A172 (cell line): ENCODE measurements at regions not wholly inside any gene's neighbourhood (a gene's known extent, or its start where the extent isn't known, plus 50 kb on each side); places are given as distances from the start of the nearest gene placed in this dataset.

ENCODE experiments used
- DNase-seq: peaks from one replicate; pipeline ENCODE4 v3.0.0-alpha.2; 2015; ENCODE audit warnings: low spot score

DNA sequence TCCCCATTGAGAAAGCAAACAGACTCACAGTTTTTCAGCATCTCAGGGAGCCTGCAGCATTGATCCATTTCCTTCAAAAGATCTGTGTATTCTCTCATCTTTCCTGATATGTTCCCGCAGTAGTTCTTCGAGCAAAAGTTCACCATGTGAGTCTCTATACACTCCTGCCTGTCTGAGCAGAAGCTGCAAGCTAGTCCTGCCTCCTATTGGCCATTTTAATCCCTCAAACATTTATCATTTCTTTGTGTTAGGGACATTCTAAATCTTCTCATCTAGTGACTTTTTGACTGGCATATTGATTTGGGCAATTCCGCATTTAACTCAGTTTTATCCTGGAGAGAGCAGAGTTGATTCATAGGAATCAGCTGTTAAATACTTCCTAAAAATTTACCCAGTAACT is 660.4 kb upstream of the KLF12 start:
- DNase-seq, result no peak

DNA sequence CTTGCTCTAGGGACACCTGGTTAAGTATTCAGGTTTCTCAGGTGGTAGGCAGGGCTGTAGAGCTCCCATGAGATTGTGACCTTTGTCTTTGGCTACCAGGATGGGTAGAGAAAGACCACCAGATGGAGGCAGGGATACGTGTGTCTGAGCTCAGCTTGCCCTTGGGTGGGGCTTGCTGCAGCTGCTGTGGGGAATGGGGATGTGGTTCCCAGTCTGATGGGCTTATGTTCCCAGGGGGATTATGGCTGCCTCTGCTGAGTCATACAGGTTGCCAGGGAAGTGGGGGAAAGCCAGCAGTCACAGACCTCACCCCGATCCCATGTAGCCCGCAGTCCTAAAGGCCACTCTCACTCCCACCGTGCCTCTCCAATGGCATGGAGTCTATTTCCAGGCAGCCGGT is 659.9 kb upstream of the KLF12 start:
- peak; percentile 13 for DNase-seq

DNA sequence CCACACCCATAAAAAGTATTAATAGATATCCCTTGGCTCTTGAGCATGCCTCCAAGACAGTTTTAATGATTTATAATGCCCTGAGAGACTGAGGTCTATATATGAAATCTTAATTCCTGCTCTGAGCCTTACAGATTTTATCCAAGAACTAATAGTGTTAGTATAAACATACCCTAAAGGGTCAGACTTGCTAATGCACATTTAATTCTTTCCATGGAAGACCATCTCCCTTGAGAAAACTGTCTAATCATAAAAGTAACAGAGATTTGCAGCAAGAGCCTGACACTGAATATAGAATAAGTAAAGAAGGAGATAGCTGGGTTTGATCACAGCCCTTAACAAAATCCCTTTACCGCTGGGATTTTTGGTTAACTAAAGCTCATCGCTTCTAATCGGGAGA is 650.8 kb upstream of the KLF12 start:
- no peak for DNase-seq

DNA sequence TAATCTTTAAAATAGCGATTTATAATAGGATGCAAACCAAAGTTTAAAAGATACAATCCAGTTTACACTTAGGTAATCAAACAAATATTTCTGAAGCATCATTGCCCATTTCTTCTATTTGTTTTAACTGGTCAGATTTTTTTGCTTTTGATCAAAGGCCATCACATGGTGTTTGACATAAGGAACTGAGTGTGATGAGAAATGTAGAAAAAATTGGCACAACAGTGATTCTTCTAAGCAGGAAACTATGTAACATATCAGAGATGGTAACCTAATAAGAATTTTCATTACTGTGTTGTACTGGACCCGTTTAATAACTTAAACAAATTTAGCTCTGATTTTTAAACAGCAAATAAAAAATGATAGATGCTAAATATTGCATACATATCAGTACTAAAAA is 644.7 kb upstream of the KLF12 start:
- DNase-seq, result no peak

DNA sequence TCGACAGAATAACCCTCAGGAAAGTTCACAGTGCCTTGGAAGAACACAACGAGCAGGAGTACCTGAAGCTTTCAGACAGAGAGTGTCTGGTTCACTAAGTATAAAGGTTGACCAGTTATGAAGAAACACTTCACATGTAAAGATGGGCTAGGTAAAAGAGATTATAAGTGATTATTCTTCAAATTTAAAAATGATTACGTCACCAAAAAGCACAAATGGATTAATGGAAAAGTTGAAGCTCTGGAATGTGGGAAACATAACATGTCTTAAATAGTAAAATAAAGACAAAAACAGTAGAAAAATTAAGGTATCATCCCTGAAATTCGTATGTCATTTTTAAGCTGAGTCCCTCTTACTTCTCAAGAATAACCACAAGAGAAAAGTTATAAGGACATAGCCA is 643.9 kb upstream of the KLF12 start:
- no peak for DNase-seq

DNA sequence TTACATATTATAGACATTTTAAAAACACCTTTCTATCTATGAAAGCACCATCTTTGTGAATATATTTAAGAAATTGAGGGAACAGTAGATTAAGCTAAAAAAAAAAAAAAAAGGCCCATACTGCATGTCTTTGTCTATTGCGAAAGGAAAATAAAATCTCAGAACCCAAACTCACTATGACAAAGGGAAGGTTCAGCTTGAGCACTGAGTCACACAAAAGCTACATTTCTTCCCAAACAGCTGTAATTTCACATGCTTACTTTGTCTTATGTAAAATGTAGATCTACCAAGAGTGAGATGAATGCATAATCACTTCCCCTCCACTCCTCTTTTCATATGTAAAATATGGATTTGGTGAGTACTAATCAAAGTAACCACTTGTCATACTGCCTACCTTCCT is 640.1 kb upstream of the KLF12 start:
- no peak for DNase-seq

DNA sequence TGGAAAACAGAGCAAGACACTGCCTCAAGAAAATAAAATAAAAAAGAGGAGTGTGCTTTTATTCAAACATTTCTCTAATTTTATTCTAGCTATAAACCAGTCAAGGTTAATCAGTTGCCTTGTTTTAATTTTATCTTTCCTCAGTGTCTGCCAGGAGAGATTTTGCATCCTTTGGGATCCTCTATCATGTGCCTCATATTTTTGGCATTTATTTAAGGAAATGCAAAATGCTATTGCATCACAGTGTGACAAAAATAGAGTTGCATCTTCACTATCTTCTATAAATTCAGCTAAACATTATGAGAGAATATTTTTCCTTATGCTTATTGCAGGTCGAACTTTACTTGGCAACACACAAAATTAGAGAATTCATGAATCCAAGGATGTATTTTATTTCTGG is 639.0 kb upstream of the KLF12 start:
- DNase-seq, result no peak

DNA sequence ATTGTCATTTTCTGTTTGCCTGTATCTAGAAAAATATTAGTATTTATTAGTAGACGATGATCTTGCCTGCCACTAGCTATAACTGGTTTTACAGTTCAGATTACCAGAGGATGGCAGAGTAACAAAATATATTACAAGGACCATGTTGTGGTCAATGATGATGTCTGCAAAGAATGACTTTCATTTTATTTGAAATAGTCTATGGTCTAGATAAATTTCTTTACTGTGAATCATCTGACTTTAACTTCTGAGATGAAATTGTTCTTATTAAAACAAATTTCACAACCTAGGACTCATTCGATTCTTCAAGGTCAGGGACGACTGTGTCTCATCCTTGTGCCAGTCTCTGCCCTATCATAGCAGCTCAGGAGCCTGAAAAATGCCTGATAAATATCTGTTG is 637.8 kb upstream of the KLF12 start:
- DNase-seq, result peak; percentile 62

DNA sequence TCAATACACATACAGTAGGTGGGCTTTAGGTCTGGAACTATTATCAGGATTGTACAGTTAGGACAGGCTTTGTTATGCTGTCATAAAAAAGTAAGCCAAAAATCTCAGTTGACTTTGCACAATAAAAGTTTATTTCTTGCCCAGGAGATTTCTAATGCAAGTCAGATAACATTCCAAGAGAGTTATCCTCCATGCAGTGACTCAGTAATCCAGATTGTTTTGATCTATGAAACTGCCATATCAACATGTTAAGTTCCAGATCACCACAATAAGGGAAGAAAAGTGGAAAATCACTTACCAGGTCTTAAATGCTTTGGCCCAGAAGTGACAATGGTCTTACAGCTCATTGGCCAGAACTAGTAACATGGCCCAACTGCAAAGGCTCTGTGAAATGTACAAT is 636.2 kb upstream of the KLF12 start:
- DNase-seq, result peak; percentile 14

DNA sequence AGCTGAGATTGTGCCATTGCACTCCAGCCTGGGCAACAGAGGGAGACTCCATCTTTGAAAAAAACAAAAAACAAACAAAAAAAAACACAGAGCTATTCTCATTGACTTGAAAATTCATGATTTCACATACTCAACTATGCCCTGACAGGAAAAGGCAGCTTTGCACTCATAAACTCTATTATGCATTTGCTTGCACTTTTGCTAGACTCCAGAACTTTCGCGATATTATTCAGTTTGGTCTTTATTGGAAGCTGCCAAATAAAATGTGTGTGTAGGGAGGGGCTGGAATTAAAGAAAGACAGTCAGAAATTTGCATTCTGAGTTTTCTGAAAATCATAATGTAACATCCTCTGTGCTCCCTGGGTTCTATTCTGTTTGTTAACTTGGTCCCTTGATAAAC is 635.1 kb upstream of the KLF12 start:
- no peak for DNase-seq

DNA sequence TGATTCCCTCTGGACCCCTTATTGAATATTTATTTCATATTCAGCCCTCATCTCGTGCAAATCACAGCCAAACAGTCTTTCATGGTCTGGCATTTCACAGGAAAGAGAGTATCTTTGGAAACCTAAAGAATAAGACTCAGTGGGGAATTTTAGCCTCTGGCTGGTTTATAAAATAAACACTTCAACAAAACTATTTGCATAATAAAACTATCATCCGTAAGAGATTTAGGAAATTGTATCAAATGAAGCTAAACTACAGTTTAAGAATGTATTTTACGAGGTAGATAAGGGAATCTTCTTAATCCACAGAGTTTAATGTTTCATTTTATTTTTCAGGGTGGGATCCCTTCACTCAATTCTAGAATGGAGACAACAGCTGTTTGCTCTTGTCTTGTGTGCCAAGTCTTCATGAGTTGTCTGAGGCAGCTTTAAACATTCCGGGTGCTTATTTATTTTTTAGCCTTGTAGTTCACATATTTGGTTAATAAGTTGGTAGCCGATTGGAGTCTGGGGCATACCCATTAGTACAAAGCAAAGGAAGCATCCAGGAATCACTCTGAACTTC is 634.4 kb upstream of the KLF12 start:
- DNase-seq, result no peak

DNA sequence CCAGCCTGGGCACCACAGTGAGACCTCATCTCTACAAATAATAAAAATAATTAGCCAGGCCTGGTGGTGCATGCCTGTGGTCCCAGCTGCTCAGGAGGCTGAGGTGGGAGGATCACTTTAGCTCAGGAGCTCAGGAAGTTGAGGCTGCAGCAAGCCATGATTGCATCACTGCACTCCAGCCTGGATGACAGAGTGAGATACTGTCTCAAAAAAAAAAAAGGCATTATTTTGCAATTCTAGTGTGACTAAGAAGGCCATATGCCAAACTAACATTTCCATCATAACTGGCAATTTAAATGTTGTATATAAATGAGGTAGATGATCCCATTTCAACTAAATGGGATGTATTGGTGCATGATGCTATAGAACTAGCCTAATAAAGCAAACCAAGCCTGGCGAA is 632.8 kb upstream of the KLF12 start:
- no peak for DNase-seq

DNA sequence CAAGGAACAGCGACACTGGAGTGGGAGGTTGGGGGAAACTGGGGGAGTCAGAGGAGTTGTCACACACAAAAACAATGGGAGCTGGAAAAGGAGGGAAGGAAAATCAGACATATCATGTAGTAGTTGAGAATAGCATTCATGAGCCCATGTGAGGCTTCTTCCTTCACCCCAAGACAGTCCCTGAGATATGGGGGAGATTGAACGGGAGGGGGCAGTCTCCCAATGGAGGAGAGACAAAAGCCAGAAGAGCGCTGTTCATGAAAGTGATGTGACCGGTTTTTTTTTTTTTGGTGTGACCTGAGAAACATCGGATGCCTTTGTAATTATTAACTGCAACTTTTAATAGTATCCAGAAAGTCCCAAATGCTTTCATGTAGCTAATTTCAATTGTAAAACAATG is 631.8 kb upstream of the KLF12 start:
- no peak for DNase-seq

DNA sequence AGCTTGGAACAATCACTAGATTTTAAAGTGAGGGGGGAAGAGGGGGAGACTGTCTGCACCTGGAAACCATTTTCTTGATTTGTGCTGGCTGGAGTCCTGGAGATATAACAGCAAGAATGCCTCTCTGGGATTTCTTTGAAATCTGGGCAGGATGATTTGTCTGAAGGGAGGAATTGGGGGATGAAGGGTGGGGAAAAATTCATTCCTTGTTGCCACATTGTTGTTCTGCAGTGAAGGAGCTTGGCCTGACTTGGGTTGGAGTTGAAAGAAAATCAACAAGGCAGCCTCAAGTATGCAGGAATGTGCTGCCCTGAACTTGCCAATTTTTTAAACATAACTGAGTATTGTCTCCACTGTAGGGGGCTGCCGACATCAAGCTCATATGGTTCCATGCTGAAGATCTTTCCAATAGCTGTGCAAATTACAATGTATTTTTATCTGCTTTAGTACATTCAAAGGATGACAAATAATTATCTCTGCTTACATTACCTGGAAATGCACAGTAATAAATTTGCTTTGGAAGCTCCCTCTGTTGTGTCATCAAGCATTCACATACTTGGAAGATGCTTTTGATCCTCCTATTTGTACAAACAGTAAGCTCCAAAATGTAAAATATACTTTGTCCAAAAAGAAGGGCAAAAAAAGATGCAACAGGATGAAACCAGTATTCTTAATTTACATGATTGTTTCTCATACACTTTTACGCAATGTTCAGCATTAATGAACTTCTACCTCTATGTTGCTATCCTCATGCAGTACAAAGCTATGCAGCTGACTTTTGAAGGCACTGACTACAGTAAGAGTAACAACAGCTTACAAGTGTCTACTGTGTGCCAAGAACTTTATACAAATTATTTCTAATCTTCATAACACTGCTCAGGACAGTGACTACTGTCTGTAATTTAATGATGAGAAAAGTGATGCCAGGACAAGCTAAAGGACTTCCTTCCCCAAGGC is 627.9 kb upstream of the KLF12 start:
- no peak for DNase-seq

DNA sequence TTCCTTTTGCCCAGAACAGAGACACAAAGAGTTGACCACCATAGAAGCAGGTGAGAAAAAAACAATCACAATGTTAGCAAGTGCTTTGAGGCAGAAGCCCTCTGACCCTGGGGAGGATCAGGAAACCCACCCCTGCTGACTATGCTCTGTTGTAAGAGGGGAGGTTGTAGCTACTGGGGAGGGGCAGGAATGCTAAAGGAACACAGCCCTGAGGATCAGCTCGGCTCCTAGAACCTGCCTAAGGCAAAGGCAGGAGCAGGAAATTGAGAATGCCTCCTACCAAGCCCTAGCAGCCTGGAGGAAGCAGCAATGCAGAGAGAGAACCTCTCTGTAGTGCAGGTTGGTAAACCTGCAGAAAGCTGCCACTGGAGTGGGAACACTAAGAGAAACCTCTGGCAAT is 624.0 kb upstream of the KLF12 start:
- DNase-seq, result no peak

DNA sequence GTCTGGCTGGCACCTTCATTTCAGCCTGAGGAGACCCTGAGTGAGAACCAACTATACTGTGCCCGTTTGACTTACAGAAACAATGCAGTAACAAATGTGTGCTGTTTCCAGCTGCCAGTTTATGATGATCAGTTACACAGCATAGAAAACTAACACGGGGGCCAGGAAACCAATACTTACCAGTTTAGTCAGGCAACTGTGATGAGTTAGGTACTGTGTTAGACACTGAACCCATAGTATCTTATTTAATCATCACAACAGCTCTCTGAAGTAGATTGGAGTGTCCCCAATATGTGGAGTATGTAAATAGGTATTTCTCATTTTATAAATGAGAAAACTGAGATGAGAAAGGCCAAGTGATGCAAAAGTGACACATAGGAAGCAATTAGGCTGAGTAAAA is 620.9 kb upstream of the KLF12 start:
- DNase-seq, result no peak

DNA sequence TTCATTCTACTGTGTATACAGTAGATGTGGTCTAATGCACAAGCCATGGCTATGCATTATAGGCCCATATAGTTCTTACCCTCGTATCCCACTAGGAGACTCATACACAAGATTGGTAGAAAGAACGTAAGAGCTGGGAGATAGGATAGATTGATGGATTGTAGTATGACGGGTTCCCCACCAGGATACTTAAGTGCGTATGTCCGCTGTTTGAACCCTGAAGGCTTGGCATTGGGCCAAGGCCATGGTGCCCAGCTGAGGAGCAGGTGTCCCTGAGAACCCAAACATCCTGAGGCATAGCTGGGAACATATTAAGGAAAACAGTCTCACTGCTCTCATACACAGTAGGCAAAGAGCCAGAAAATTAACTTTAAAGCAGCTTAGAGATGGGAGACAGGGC is 617.5 kb upstream of the KLF12 start:
- DNase-seq, result no peak

DNA sequence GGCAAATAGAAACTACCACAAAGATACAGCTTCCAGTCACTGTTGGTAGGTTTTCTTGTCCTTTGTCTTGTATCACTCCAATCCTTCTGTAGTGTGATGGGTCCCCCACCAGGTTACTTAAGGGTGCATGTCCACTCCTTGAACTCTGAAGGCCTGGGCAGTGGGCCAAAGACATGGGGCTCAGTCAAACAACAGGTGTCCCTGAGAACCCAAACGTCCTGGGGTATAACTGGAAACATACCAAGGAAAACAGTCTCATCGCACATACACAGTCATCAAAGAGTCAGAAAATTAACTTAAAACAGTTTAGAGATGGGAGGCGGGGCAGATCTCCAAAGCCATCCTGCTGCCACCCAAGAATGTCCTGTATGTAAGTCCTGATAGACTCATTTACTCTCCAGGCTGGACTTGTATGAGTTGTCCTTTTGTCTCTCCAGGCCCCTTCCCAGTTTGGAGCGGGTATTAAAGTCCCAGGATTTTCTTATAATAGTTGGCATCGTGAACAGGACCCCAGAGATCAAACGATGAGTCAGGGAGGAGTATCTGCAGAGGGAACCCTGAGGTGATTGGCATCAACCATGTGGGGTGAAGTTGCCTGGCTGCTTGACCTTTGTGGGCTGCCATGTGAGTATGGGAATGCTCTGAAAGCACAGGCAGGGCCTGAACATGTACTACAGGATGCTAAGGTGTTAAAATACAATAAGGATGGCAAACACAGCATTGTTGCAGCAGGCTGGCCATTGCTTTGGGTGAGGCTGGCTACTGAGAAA is 613.2 kb upstream of the KLF12 start:
- DNase-seq, result no peak

DNA sequence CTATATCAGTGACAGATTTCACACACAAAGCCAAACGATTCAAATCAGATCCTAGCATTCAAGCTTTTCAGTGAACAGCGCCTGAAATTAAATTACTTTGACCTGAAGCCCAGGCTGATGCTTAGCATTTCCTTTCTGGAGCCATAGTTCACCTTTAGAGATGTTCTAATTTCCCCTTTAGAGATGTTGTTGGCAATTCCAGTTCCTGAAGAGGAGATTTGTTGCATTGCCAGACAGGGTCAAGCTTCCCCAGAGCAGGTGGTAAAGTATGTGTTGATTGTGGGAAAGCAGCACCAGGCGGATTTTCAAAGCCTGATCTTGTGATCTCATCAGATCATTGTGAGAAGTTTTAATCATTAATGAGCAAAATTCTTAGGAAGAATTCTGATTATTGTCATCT is 609.8 kb upstream of the KLF12 start:
- no peak for DNase-seq

DNA sequence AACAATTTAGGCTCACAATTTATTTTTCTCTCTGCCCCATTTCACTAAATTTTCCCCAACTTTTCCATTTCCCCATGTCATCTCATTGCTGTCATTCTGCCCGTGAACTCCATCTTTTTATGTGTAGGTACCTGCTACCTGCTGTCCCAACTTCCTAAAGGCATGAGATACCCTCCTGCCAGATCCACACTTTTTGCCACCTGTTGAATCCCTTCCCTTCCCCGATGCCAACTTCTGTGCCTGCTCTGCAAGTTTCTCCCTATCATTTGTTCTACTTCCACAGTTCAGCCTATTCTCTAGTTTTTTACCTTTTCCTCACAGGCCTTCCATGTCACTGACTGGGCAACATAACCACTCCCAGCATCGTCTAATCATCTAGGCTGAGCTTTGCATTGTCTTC is 607.5 kb upstream of the KLF12 start:
- no peak for DNase-seq

DNA sequence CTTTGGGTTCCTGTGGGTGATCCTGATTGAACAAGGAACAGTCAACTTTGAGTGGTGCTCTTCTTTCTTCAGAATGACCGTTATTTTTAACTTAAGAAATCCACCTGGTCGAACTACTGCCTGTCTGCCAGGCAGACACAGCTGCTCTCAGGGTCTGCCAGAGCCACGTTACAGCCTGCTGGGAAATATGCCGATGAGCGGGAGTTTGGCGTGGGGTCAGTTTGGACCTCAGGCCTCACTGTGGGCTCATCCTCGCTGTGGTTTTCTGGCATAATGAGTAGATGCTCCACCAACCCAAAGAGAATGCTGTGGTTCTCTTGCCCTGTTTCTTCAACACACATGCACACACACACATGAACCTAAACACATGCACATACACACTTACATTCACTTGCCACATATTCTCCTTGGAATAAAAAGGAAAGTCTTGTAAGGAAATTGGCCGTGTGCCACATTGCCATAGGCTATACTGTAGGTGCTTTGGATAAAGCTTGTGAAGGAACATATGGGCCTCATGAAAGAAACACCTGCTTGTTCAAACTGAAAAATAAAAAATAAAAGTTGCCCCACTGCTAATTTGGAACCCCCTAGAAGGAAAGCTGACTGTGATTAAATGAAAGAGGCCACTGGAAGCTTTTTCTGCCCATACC is 598.7 kb upstream of the KLF12 start:
- DNase-seq, result no peak

DNA sequence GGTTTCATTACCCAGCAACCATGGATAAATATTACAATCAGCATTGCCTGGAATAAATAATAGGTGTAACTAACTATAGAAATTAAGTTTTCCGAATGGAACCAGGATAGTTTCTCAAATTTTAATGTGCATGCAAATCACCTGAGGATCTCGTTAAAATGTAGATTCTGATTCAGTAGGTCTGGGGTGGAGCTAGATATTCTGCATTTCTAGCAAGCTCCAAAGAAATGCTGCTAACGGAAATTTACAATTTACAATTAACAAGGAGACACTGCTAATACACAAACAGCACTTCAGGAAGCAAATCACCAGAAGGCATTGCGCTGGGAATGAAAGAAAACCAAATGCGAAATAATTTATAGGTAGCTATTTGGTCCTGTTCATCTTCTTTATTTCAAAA is 597.5 kb upstream of the KLF12 start:
- no peak for DNase-seq
